ENCODE measurements at regions not wholly inside any gene's neighbourhood (a gene's known extent, or its start where the extent isn't known, plus 50 kb on each side); places are given as distances from the start of the nearest gene placed in this dataset.

DNA sequence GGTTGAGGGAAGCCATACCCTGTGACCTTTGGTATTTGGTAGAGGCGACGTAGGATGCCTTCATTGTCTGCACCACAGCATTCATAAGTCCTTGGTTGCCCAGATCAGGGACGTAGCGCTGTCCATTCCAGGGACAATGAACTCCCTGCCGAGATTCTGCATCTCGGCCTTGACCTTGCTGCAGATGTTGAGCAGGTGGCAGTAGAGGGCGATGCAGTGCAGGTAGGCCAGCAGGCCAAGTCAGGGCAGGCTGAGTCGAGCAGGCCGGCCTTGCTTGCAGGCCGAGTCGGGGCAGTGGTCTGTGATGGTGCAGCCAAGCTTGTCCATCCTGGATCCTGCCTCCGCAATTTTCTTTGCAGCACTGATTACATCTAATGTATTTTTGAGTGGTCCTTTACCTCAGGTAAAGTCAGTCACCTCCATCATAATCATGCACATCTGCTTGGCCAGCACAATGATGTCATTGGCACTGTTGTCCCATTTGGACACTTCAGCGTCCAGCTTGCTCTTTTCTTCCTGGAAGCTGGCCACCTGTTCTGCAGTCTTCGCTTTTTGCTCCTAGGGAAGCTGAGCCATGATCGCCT lies 93.4 kb upstream of the CCDC112 start:
- H3K9me3 ChIP-seq = no peaks in the 10 kb centered on the region
- H3K4me3 ChIP-seq = no peak overlapping the region
- no peak overlapping the region for H3K27ac ChIP-seq
- TF ChIP-seq, protein P1, sequence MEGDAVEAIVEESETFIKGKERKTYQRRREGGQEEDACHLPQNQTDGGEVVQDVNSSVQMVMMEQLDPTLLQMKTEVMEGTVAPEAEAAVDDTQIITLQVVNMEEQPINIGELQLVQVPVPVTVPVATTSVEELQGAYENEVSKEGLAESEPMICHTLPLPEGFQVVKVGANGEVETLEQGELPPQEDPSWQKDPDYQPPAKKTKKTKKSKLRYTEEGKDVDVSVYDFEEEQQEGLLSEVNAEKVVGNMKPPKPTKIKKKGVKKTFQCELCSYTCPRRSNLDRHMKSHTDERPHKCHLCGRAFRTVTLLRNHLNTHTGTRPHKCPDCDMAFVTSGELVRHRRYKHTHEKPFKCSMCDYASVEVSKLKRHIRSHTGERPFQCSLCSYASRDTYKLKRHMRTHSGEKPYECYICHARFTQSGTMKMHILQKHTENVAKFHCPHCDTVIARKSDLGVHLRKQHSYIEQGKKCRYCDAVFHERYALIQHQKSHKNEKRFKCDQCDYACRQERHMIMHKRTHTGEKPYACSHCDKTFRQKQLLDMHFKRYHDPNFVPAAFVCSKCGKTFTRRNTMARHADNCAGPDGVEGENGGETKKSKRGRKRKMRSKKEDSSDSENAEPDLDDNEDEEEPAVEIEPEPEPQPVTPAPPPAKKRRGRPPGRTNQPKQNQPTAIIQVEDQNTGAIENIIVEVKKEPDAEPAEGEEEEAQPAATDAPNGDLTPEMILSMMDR (IDR thresholded peaks at IDR 0.05) = no peak
- no peak for TF ChIP-seq POLR2A (IDR thresholded peaks at IDR 0.05)
- DNase-seq = no peak
- no peaks in the 10 kb centered on the region for H3K4me1 ChIP-seq
- no peaks in the 10 kb centered on the region for H3K36me3 ChIP-seq
- intact Hi-C loops (cut with DNase I; ENCODE audit: low total_unique reads) = no loop called here
- H3K27me3 ChIP-seq = no peaks in the 10 kb centered on the region

DNA sequence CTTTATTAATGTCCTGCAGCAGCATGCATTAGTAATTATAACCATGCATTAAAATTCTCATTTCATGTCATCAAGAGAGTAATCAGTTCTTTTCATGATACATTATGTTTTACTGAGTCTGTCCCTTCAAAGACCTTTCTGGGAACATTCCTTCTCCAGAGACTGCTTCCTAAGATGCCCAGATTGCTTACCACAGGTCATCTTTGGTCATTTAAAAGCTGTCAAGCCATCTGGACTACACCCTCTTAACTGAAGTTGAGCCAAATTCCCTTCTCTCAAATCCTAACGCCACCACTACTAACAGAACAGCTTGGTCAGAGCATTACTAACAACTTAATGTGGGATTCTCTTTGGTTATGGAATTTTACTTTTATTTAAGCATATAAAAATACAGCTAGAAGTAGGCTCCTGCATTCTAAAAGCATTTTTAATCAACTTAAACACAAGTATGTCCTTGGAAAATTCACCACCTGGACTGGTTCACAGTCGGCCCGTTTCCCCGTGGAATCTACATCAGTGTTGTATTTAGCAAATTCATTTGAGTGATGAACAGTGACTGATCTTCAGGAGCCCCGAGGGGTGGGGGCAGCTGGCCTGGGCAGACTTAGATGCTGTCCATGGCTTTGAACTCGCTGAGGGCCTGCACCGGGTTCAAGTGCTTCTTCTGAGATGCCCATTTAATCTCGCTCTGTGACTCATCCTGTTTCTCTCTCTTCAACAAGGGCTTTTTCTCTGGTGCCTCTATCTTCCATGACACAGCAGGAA lies 92.8 kb upstream of the CCDC112 start:
- Histone ChIP-seq H3K9me3 (no peaks in the 10 kb centered on the region), H3K27me3 (no peaks in the 10 kb centered on the region), H3K4me1 (no peaks in the 10 kb centered on the region), H3K4me3 (no peak overlapping the region), H3K36me3 (no peaks in the 10 kb centered on the region), H3K27ac (no peak overlapping the region)
- no peak for DNase-seq
- TF ChIP-seq, protein P1 (IDR thresholded peaks at IDR 0.05) = no peak
- TF ChIP-seq POLR2A (IDR thresholded peaks at IDR 0.05) = no peak
- intact Hi-C loops (cut with DNase I; ENCODE audit: low total_unique reads) = no loop called here

DNA sequence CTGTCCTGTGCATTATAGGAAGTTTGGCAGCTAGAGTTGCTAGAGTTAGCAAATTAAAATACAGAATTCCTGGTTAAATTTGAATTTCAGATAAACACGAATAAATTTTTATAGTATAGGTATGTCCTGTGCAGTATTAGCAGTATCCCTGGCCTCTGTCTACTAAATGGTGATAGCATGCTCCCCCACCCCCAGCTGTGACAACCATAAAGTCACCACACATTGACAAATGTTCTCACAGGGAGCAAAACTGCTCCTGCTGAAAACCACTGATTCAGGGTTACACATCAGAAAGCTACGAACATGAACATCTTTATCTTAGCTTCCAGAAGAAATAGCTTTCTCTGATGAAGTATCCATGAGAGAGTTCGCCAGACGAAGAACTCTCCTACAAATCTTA lies 91.8 kb upstream of the CCDC112 start:
- no peaks in the 10 kb centered on the region for H3K27me3 ChIP-seq
- no peak overlapping the region for H3K27ac ChIP-seq
- H3K36me3 ChIP-seq = no peaks in the 10 kb centered on the region
- no peaks in the 10 kb centered on the region for H3K4me1 ChIP-seq
- DNase-seq = no peak
- intact Hi-C loops (cut with DNase I; ENCODE audit: low total_unique reads) = no loop called here
- TF ChIP-seq POLR2A (IDR thresholded peaks at IDR 0.05) = no peak
- H3K9me3 ChIP-seq = no peaks in the 10 kb centered on the region
- H3K4me3 ChIP-seq = no peak overlapping the region

DNA sequence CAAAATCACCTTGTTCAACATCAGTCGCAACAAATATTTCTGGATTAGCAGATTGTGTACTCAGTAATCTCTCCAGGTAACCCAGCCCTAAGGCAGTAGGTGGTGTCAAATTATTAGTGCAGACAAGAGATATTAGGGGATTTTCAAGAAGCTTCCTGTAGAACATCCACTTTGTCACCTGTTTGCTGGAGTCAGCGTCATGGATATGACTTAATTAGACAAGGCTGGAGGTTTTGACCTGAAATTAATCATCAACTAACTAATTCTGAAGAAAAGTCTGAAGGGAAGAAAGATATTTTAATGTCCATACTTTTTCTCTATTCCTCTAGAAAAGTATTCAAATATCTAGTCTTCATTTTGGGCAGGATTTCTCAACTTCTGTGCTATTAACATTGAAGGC lies 91.4 kb upstream of the CCDC112 start:
- no peak for TF ChIP-seq POLR2A (IDR thresholded peaks at IDR 0.05)
- TF ChIP-seq, protein P1 (IDR thresholded peaks at IDR 0.05) = no peak
- no peaks in the 10 kb centered on the region for H3K4me1 ChIP-seq
- no peak for DNase-seq
- H3K4me3 ChIP-seq = no peak overlapping the region
- no peaks in the 10 kb centered on the region for H3K36me3 ChIP-seq
- intact Hi-C loops (cut with DNase I; ENCODE audit: low total_unique reads) = no loop called here
- H3K27ac ChIP-seq = no peak overlapping the region
- H3K9me3 ChIP-seq = no peaks in the 10 kb centered on the region
- H3K27me3 ChIP-seq = no peaks in the 10 kb centered on the region

DNA sequence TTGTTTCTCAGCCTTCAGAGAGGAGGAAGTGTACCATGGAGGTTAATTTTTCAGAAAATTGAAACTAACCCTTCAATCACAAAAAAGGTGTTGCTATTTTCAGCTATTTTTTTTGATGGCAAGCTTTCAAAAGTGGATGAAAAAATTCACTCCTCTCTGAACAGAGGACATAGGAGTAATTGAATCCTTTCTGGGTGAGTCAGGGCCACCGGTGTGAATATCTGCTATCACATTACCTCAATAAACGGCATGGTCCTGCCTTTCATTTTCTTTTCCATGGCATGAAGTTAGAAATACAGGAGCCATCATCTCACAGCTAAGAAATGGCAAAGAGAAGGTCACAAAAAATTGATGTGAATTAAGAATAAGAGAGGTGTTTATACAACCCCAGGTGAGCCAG lies 90.2 kb upstream of the CCDC112 start:
- Histone ChIP-seq H3K9me3 (no peaks in the 10 kb centered on the region), H3K36me3 (no peaks in the 10 kb centered on the region), H3K4me1 (no peaks in the 10 kb centered on the region), H3K4me3 (no peak overlapping the region), H3K27ac (no peak overlapping the region), H3K27me3 (no peaks in the 10 kb centered on the region)
- intact Hi-C loops (cut with DNase I; ENCODE audit: low total_unique reads) = no loop called here
- no peak for DNase-seq
- no peak for TF ChIP-seq POLR2A (IDR thresholded peaks at IDR 0.05)
- TF ChIP-seq, protein P1 (IDR thresholded peaks at IDR 0.05) = no peak
